Keratinocyte (primary cell): ENCODE measurements at regions not wholly inside any gene's neighbourhood (a gene's known extent, or its start where the extent isn't known, plus 50 kb on each side); places are given as distances from the start of the nearest gene placed in this dataset.

Experiments used
- DNase-seq: peaks from one replicate; pipeline ENCODE4 v3.0.0-alpha.2; 2011; ENCODE audit warnings: low read depth, missing footprints, low spot score
- FAIRE-seq: peaks from 2 replicates; lab custom pipeline; 2011; peaks lifted over from hg19 to GRCh38; lab: Jason Lieb, UNC
- H2AFZ ChIP-seq: 2 replicates; pipeline ENCODE4 v1.6.0; 2012; ENCODE audit warnings: low read length, control low read depth, inconsistent platforms; ENCODE audit not compliant: control insufficient read depth
- H3K27ac ChIP-seq: 2 replicates; pipeline ENCODE4 v1.5.1; 2011; ENCODE audit warnings: low read length; ENCODE audit not compliant: control insufficient read depth, insufficient read depth
- H3K27me3 ChIP-seq: 3 replicates; pipeline ENCODE4 v1.6.0; 2011; ENCODE audit warnings: low read length; ENCODE audit not compliant: control insufficient read depth, insufficient read depth; ENCODE audit errors: extremely low read depth
- H3K36me3 ChIP-seq, 2 experiments: 2 replicates in 1 of 2; 3 replicates in 1 of 2; pipeline ENCODE4 v1.5.1; 2011; ENCODE audit warnings: low read length in 2 of 2, mild to moderate bottlenecking in 1 of 2; ENCODE audit not compliant: control insufficient read depth in 2 of 2, insufficient read depth in 2 of 2; ENCODE audit errors: extremely low read depth in 1 of 2
- H3K4me1 ChIP-seq: 3 replicates; pipeline ENCODE4 v1.5.1; 2011; ENCODE audit warnings: low read length; ENCODE audit not compliant: control insufficient read depth, insufficient read depth; ENCODE audit errors: extremely low read depth
- H3K4me2 ChIP-seq: 3 replicates; pipeline ENCODE4 v1.6.0; 2011; ENCODE audit warnings: low read depth, low read length; ENCODE audit not compliant: control insufficient read depth, insufficient read depth; ENCODE audit errors: extremely low read depth
- H3K4me3 ChIP-seq, 3 experiments: fragments of 200-600 bp in 1 of 3; sonication (generic) in 1 of 3; 2 replicates in 2 of 3; 3 replicates in 1 of 3; pipeline ENCODE4 v1.5.1; 2011 to 2016; ENCODE audit warnings: low read length in 3 of 3, mild to moderate bottlenecking in 3 of 3, control low read depth in 2 of 3, inconsistent platforms in 1 of 3, low read depth in 1 of 3, mixed read lengths in 1 of 3, mixed run types in 1 of 3, moderate library complexity in 1 of 3; ENCODE audit not compliant: control insufficient read depth in 2 of 3, insufficient read depth in 2 of 3; ENCODE audit errors: extremely low read depth in 1 of 3
- H3K79me2 ChIP-seq: 2 replicates; pipeline ENCODE4 v1.6.0; 2012; ENCODE audit warnings: low read length; ENCODE audit not compliant: control insufficient read depth, insufficient read depth
- H3K9ac ChIP-seq: 3 replicates; pipeline ENCODE4 v1.6.0; 2011; ENCODE audit warnings: low read length; ENCODE audit not compliant: control insufficient read depth, insufficient read depth; ENCODE audit errors: extremely low read depth
- H3K9me1 ChIP-seq: 3 replicates; pipeline ENCODE4 v1.6.0; 2011; ENCODE audit warnings: low read length; ENCODE audit not compliant: control insufficient read depth, insufficient read depth; ENCODE audit errors: extremely low read depth
- H3K9me3 ChIP-seq: 2 replicates; pipeline ENCODE4 v1.5.1; 2012; ENCODE audit warnings: low read depth, low read length; ENCODE audit not compliant: control insufficient read depth
- H4K20me1 ChIP-seq: 3 replicates; pipeline ENCODE4 v1.6.0; 2011; ENCODE audit warnings: low read length; ENCODE audit not compliant: control insufficient read depth, insufficient read depth; ENCODE audit errors: extremely low read depth
- EZH2 ChIP-seq: IDR thresholded peaks from one replicate; pipeline ENCODE4 v1.6.1; 2012; ENCODE audit warnings: inconsistent platforms, mild to moderate bottlenecking, low read length, moderate library complexity
- dilution Hi-C: fragments of 300-500 bp; cut with MboI; formaldehyde crosslinking; loops from one replicate; pipeline ENCODE4 v1.7.0; 2020; ENCODE audit warnings: low sequenced_read_pairs; ENCODE audit not compliant: extremely low pct_ligation_motif_present
- TF ChIP-seq, protein P1 (sequence below), 3 experiments: IDR thresholded peaks in 1 of 3; conservative IDR thresholded peaks in 1 of 3; optimal IDR thresholded peaks in 1 of 3; 2 replicates in 2 of 3; 3 replicates in 1 of 3; pipeline versions ENCODE3 to v1.5.1; 2011; ENCODE audit warnings: low read length in 3 of 3, mild to moderate bottlenecking in 3 of 3, moderate library complexity in 2 of 3, control low read depth in 1 of 3, inconsistent platforms in 1 of 3; ENCODE audit not compliant: insufficient read depth in 2 of 3; ENCODE audit errors: extremely low read depth in 1 of 3

GRCh38 chr12:95607642-95608041, 56.4 kb upstream of the USP44 start:
- dilution Hi-C loops, result no loop called here
- H3K4me3 ChIP-seq, result no peak overlapping the region
- H3K36me3 ChIP-seq, result no peaks in the 10 kb centered on the region
- H3K9me3 ChIP-seq, result no peaks in the 10 kb centered on the region
- H3K9me1 ChIP-seq, result no peaks in the 10 kb centered on the region
- no peak overlapping the region for H3K4me2 ChIP-seq
- no peak overlapping the region for H3K9ac ChIP-seq
- DNase-seq (no peak), FAIRE-seq (no peak)
- no peaks in the 10 kb centered on the region for H4K20me1 ChIP-seq
- peaks cover 10% of the 10 kb centered on the region for H3K4me1 ChIP-seq
- TF ChIP-seq, protein P1, sequence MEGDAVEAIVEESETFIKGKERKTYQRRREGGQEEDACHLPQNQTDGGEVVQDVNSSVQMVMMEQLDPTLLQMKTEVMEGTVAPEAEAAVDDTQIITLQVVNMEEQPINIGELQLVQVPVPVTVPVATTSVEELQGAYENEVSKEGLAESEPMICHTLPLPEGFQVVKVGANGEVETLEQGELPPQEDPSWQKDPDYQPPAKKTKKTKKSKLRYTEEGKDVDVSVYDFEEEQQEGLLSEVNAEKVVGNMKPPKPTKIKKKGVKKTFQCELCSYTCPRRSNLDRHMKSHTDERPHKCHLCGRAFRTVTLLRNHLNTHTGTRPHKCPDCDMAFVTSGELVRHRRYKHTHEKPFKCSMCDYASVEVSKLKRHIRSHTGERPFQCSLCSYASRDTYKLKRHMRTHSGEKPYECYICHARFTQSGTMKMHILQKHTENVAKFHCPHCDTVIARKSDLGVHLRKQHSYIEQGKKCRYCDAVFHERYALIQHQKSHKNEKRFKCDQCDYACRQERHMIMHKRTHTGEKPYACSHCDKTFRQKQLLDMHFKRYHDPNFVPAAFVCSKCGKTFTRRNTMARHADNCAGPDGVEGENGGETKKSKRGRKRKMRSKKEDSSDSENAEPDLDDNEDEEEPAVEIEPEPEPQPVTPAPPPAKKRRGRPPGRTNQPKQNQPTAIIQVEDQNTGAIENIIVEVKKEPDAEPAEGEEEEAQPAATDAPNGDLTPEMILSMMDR (optimal IDR thresholded peaks at IDR 0.05 in 1 of 3, IDR thresholded peaks at IDR 0.05 in 1 of 3, conservative IDR thresholded peaks at IDR 0.05 in 1 of 3; ENCODE audit: extremely low read depth in 1 of 3, insufficient read depth in 2 of 3, low read length in 3 of 3), result no peak
- TF ChIP-seq EZH2, result no peak
- no peak overlapping the region for H2AFZ ChIP-seq
- no peak overlapping the region for H3K27ac ChIP-seq
- H3K79me2 ChIP-seq, result no peaks in the 10 kb centered on the region
- no peaks in the 10 kb centered on the region for H3K27me3 ChIP-seq

DNA sequence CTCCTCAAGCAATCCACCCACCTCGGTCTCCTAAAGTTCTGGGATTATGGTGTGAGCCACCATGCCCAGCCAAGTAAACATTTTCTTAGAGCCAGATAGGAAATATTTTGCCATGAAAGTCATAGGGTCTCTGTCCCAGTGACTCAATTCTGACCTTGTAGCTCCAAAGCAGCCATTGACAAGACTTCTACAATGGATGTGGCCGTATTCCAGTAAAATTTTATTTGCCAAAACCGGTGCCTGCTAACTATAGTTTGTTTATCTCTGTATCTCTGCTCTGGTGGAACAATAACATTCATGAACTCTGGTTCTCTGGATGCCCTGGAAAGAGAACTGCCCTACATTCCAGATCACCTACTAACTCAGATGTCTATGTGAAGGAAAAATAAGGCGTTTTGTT, 54.6 kb upstream of the USP44 start:
- H3K4me3 ChIP-seq, result no peak overlapping the region
- no peaks in the 10 kb centered on the region for H3K27me3 ChIP-seq
- no peaks in the 10 kb centered on the region for H3K36me3 ChIP-seq
- FAIRE-seq (no peak), DNase-seq (no peak)
- no peaks in the 10 kb centered on the region for H3K9me1 ChIP-seq
- no peak overlapping the region for H3K9ac ChIP-seq
- no peak overlapping the region for H3K4me2 ChIP-seq
- H2AFZ ChIP-seq, result no peak overlapping the region
- peaks cover 10% of the 10 kb centered on the region for H3K4me1 ChIP-seq
- TF ChIP-seq EZH2, result no peak
- TF ChIP-seq, protein P1 (optimal IDR thresholded peaks at IDR 0.05 in 1 of 3, IDR thresholded peaks at IDR 0.05 in 1 of 3, conservative IDR thresholded peaks at IDR 0.05 in 1 of 3; ENCODE audit: extremely low read depth in 1 of 3, insufficient read depth in 2 of 3, low read length in 3 of 3), result no peak
- dilution Hi-C loops, result no loop called here
- no peak overlapping the region for H3K27ac ChIP-seq
- H4K20me1 ChIP-seq, result no peaks in the 10 kb centered on the region
- H3K79me2 ChIP-seq, result no peaks in the 10 kb centered on the region
- no peaks in the 10 kb centered on the region for H3K9me3 ChIP-seq
